Neuronal stem cell (in vitro differentiated cells): ENCODE measurements at regions not wholly inside any gene's neighbourhood (a gene's known extent, or its start where the extent isn't known, plus 50 kb on each side); places are given as distances from the start of the nearest gene placed in this dataset.
A peak's percentile ranks its signal among the peaks of the same experiment; 100 is the strongest.

Experiments
- DNase-seq: peaks from one replicate; pipeline ENCODE4 v3.0.0-alpha.2; 2013; ENCODE audit warnings: low spot score
- H2AFZ ChIP-seq: one replicate; pipeline ENCODE4 v1.6.1; 2013; ENCODE audit warnings: mild to moderate bottlenecking, low read length, inconsistent platforms
- H2AK5ac ChIP-seq: 2 replicates; pipeline ENCODE4 v1.6.1; 2013; ENCODE audit warnings: low read depth, mild to moderate bottlenecking, inconsistent platforms, low read length, moderate library complexity, mixed read lengths
- H2BK120ac ChIP-seq: 2 replicates; pipeline ENCODE4 v1.6.1; 2013; ENCODE audit warnings: low read depth, mild to moderate bottlenecking, inconsistent platforms, low read length, moderate library complexity, mixed read lengths
- H2BK12ac ChIP-seq: one replicate; pipeline ENCODE4 v1.6.1; 2013; ENCODE audit warnings: low read length, inconsistent platforms
- H2BK15ac ChIP-seq: 2 replicates; pipeline ENCODE4 v1.6.1; 2013; ENCODE audit warnings: mild to moderate bottlenecking, low read length, inconsistent platforms, mixed read lengths
- H2BK5ac ChIP-seq: one replicate; pipeline ENCODE4 v1.6.1; 2013; ENCODE audit warnings: inconsistent platforms, mild to moderate bottlenecking, low read length, moderate library complexity
- H3K14ac ChIP-seq: one replicate; pipeline ENCODE4 v1.6.1; 2013; ENCODE audit warnings: low read length, inconsistent platforms
- H3K18ac ChIP-seq: 2 replicates; pipeline ENCODE4 v1.6.1; 2013; ENCODE audit warnings: low read length, inconsistent platforms
- H3K23ac ChIP-seq: 2 replicates; pipeline ENCODE4 v1.6.1; 2013; ENCODE audit warnings: low read depth, mild to moderate bottlenecking, mixed read lengths, low read length, inconsistent platforms; ENCODE audit not compliant: poor library complexity
- H3K27ac ChIP-seq: replicated peaks from 3 replicates; pipeline ENCODE4 v1.5.1; 2013; ENCODE audit warnings: low read length, inconsistent platforms
- H3K27me3 ChIP-seq, 3 experiments: 2 replicates each; pipeline ENCODE4 v1.6.1; 2013; ENCODE audit warnings: low read length in 3 of 3, mild to moderate bottlenecking in 2 of 3, inconsistent platforms in 1 of 3, low read depth in 1 of 3, mixed read lengths in 1 of 3, moderate library complexity in 1 of 3; ENCODE audit not compliant: control insufficient read depth in 3 of 3, insufficient read depth in 3 of 3
- H3K36me3 ChIP-seq, 2 donors: replicated peaks in 1 of 2; 2 replicates each; pipeline ENCODE4 v1.6.1; 2013; ENCODE audit warnings: low read length in 2 of 2; ENCODE audit not compliant: control insufficient read depth in 2 of 2, insufficient read depth in 2 of 2
- H3K4ac ChIP-seq: 2 replicates; pipeline ENCODE4 v1.6.1; 2013; ENCODE audit warnings: inconsistent platforms, mild to moderate bottlenecking, low read length, moderate library complexity
- H3K4me1 ChIP-seq, 2 donors: 1 replicate in 1 of 2; 2 replicates in 1 of 2; pipeline ENCODE4 v1.6.1; 2013; ENCODE audit warnings: low read length in 2 of 2, low read depth in 1 of 2; ENCODE audit not compliant: control insufficient read depth in 2 of 2, insufficient read depth in 1 of 2
- H3K4me2 ChIP-seq: one replicate; pipeline ENCODE4 v1.6.1; 2013; ENCODE audit warnings: mild to moderate bottlenecking, low read length, inconsistent platforms; ENCODE audit not compliant: insufficient read depth, poor library complexity, severe bottlenecking
- H3K4me3 ChIP-seq, 2 donors: 2 replicates each; pipeline ENCODE4 v1.5.1; 2013; ENCODE audit warnings: low read length in 2 of 2, mild to moderate bottlenecking in 2 of 2, inconsistent platforms in 1 of 2, moderate library complexity in 1 of 2
- H3K79me1 ChIP-seq: one replicate; pipeline ENCODE4 v1.6.1; 2013; ENCODE audit warnings: low read depth, mild to moderate bottlenecking, inconsistent platforms, low read length, moderate library complexity
- H3K9ac ChIP-seq: one replicate; pipeline ENCODE4 v1.6.1; 2013; ENCODE audit warnings: mild to moderate bottlenecking, low read depth, low read length, inconsistent platforms; ENCODE audit not compliant: poor library complexity
- H3K9me3 ChIP-seq, 2 donors: replicated peaks in 1 of 2; 2 replicates each; pipeline versions ENCODE3 to v1.6.1; 2013; ENCODE audit warnings: low read length in 2 of 2, mild to moderate bottlenecking in 2 of 2, inconsistent platforms in 1 of 2, low read depth in 1 of 2, mixed read lengths in 1 of 2, moderate library complexity in 1 of 2; ENCODE audit not compliant: control insufficient read depth in 2 of 2, insufficient read depth in 1 of 2
- H4K8ac ChIP-seq: one replicate; pipeline ENCODE4 v1.6.1; 2013; ENCODE audit warnings: low read depth, mild to moderate bottlenecking, inconsistent platforms, low read length, moderate library complexity
- H4K91ac ChIP-seq: one replicate; pipeline ENCODE4 v1.6.1; 2013; ENCODE audit warnings: low read length, low read depth, mild to moderate bottlenecking, inconsistent platforms; ENCODE audit not compliant: poor library complexity
- WGBS, 2 donors: extraction: QIAGEN DNeasy Blood & Tissue Kit; methylation state at CpG; one replicate each; pipeline ENCODE4 v1.1.7; 2013; ENCODE audit warnings: missing lambda C conversion rate in 2 of 2, mixed read lengths in 1 of 2; ENCODE audit not compliant: insufficient read length in 2 of 2, insufficient replicate concordance in 1 of 2; ENCODE audit errors: extremely low coverage in 2 of 2; 5-methylcytosine and 5-hydroxymethylcytosine counted together

DNA sequence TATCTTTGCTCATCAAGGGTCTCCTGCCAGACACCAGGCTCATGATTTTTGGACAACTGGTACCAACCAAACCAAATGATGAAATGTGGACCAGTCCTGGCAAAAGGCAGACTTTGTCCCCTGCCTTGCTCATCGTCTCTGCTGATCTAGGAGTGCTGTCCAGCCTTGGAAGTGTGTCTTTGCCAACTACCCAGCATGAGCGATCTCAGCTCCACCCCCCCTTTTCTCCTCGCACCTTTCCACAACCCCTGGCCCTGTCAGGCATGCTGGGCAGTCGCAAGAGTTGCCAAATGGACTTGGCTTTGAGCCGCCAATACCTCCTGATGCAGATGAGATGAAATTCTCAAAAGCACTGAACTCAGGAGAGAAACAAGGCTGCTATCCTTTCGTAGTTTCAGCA, 174.3 kb downstream of the KCNA5 start:
- Histone ChIP-seq H3K4me2 (no peak overlapping the region), H3K4me3 (no peak overlapping the region), H2AK5ac (peak overlapping the region; percentile 40), H2BK12ac (no peak overlapping the region), H3K9ac (peak overlapping the region; percentile 2), H3K9me3 (no peaks in the 10 kb centered on the region), H3K79me1 (no peaks in the 10 kb centered on the region), H3K27me3 (peaks cover 0 to 2% (median 0%) of the 10 kb centered on the region in 3 experiments), H3K18ac (peak overlapping the region; percentile 22), H3K4ac (no peak overlapping the region), H2BK120ac (no peak overlapping the region), H3K4me1 (peaks cover 0 to 24% of the 10 kb centered on the region in 2 donors), H2AFZ (no peak overlapping the region), H3K23ac (no peak overlapping the region), H3K14ac (no peak overlapping the region), H2BK5ac (no peak overlapping the region), H4K91ac (no peak overlapping the region), H2BK15ac (peak overlapping the region; percentile 33), H3K27ac (no peak overlapping the region), H4K8ac (no peak overlapping the region), H3K36me3 (no peaks in the 10 kb centered on the region)
- DNase-seq, result no peak
- no CpG with 5 or more reads among the region's 6 CpGs for WGBS, 2 donors

DNA sequence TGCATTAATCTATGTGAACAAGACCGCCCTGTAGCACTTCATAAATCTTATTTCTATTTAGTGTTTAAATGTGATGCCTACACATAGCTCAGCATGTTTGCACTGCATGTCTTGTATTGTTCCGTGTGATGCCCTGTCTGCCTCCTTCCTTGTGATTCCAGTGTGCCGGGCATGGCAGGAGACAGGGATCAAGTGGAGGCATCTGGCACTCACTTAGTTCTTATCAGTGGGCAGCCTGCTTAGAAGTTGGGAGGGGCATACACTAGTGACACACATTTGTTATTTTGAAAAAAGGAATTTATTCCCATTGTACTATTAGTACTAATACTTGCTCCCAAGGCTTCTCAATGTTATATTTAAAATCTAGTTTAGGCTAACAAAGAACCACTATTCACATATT, 176.4 kb downstream of the KCNA5 start:
- Histone ChIP-seq H2BK5ac (no peak overlapping the region), H4K8ac (no peak overlapping the region), H3K14ac (no peak overlapping the region), H2AK5ac (no peak overlapping the region), H3K18ac (no peak overlapping the region), H3K27ac (no peak overlapping the region), H3K4me2 (no peak overlapping the region), H3K23ac (no peak overlapping the region), H4K91ac (no peak overlapping the region), H3K9me3 (no peaks in the 10 kb centered on the region), H2BK120ac (no peak overlapping the region), H3K27me3 (peaks cover 0 to 2% (median 0%) of the 10 kb centered on the region in 3 experiments), H3K4ac (no peak overlapping the region), H2BK15ac (no peak overlapping the region), H3K4me1 (peaks cover 0 to 24% of the 10 kb centered on the region in 2 donors), H2AFZ (no peak overlapping the region), H3K9ac (no peak overlapping the region), H2BK12ac (no peak overlapping the region), H3K79me1 (no peaks in the 10 kb centered on the region), H3K36me3 (no peaks in the 10 kb centered on the region), H3K4me3 (no peak overlapping the region)
- no peak for DNase-seq
- no CpG with 5 or more reads among the region's 3 CpGs for WGBS, 2 donors

DNA sequence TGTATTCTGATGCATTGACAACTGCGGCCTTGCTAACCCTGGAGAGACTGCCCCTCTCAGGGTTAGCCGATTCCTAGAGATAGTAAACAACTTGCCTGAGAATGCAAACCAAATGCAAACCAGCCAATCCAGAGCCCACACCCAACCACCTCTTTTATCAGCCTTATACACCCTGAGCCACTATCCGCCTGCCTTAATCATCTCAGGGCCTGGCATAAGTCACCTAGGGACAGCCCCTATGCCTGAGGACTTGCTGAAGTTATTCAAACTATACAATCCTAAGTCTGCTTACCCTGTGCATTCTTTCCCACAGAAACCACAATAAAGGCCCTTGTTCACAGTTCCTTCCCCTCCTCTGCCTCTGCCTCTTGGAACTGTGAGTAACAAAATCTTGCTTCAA, 177.2 kb downstream of the KCNA5 start:
- Histone ChIP-seq H3K23ac (no peak overlapping the region), H3K27ac (peak overlapping the region; percentile 24), H3K36me3 (no peaks in the 10 kb centered on the region), H2BK12ac (no peak overlapping the region), H4K91ac (no peak overlapping the region), H3K18ac (no peak overlapping the region), H3K79me1 (no peaks in the 10 kb centered on the region), H3K4me2 (no peak overlapping the region), H2BK15ac (no peak overlapping the region), H2AK5ac (no peak overlapping the region), H2BK120ac (no peak overlapping the region), H3K9me3 (no peaks in the 10 kb centered on the region), H2BK5ac (no peak overlapping the region), H2AFZ (no peak overlapping the region), H3K4ac (no peak overlapping the region), H4K8ac (no peak overlapping the region), H3K4me1 (peaks cover 0 to 24% of the 10 kb centered on the region in 2 donors), H3K9ac (no peak overlapping the region), H3K4me3 (no peak overlapping the region), H3K14ac (no peak overlapping the region), H3K27me3 (peaks cover 0 to 2% (median 0%) of the 10 kb centered on the region in 3 experiments)
- DNase-seq, result no peak
- WGBS, 2 donors, result no CpG with 5 or more reads among the region's 3 CpGs

DNA sequence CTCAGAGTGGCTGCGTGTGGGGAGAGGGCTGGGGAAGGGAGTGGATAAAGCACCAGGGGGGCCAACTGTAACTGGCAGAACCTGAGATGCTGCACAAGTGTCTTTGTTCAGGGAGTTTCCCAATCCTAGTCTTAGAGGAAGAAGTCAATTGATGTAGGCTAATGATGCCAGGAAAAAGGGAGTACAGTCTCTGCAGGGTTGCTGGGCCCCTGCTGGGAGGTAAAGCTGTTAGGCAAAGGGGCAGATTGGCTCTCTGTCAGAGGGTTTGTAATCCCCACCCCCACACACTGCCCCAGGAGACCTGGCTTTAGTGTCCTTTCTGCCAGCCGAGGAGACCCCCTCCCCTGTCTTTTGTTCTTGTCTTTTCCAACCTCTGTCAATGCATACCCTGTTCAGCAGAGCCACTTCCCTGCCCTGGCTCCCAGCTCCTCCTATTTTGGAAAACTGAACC, 178.4 kb downstream of the KCNA5 start:
- Histone ChIP-seq H2BK15ac (no peak overlapping the region), H2BK120ac (no peak overlapping the region), H2BK12ac (no peak overlapping the region), H2AFZ (no peak overlapping the region), H3K9me3 (no peaks in the 10 kb centered on the region), H3K4me1 (peaks cover 0 to 24% of the 10 kb centered on the region in 2 donors), H2BK5ac (no peak overlapping the region), H3K4me3 (no peak overlapping the region), H3K27me3 (peaks cover 0 to 2% (median 0%) of the 10 kb centered on the region in 3 experiments), H3K4ac (no peak overlapping the region), H2AK5ac (no peak overlapping the region), H3K18ac (no peak overlapping the region), H3K27ac (peak overlapping the region; percentile 38), H3K36me3 (no peaks in the 10 kb centered on the region), H3K9ac (no peak overlapping the region), H4K91ac (no peak overlapping the region), H4K8ac (no peak overlapping the region), H3K14ac (no peak overlapping the region), H3K4me2 (no peak overlapping the region), H3K79me1 (no peaks in the 10 kb centered on the region), H3K23ac (no peak overlapping the region)
- WGBS, 2 donors, result no CpG with 5 or more reads among the region's 2 CpGs
- DNase-seq, result no peak
